HG02623 (cell line): ENCODE measurements at regions not wholly inside any gene's neighbourhood (a gene's known extent, or its start where the extent isn't known, plus 50 kb on each side); places are given as distances from the start of the nearest gene placed in this dataset.
"Not testable (repeated sequence)": the region's sequence is repeated elsewhere in the genome, so short reads cannot be mapped to it uniquely, and the experiment has no call there.

Experiments
- ATAC-seq: cut with Tn5 transposase; IDR thresholded peaks from one replicate; pipeline ENCODE4 v1.9.1; 2021; ENCODE audit warnings: moderate library complexity; ENCODE audit not compliant: unreplicated experiment

GRCh38 chr14:105894978-105895881 lies 368.8 kb downstream of the TMEM121 start:
- no peak for ATAC-seq

- ATAC-seq = not testable (repeated sequence)
Observed at GRCh38 chr14:105896206-105896605, 369.8 kb downstream of the TMEM121 start.

DNA sequence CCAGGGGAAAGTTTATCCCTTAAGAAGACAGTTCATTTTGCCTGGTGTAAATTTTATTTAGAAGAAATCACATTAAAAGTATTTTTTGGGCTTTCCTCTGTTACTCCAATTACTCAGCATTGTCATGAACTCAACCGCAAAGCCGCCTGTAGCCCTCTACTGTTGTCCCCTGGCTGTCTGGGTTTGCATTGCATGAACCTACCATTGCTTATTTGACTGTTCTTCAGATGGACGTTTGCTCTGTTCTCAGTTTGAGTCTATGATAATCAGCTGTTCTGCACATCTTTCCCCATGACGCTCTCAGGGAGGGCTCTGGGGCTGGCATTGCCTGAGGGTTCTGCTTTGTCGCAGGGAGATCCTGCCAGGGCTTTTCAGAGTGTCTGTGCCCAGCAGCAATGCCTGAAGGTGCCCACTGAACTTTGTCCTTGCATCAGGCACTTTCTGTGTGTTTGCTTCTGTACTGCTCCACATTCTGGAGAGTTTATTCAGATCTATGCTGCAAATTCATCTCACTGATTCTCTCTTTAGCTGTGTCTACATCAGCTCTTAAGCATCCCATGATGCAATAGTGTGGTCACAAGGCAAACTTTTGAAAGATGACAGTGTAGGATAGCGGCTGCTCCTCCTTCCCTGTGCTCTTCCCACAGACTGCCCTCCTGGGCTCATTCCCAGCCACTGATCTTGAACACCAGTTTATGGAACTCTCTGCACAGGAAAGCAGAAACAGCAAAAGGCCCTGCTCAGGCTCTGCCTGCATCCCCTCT lies 370.8 kb downstream of the TMEM121 start:
- not testable (repeated sequence) for ATAC-seq

DNA sequence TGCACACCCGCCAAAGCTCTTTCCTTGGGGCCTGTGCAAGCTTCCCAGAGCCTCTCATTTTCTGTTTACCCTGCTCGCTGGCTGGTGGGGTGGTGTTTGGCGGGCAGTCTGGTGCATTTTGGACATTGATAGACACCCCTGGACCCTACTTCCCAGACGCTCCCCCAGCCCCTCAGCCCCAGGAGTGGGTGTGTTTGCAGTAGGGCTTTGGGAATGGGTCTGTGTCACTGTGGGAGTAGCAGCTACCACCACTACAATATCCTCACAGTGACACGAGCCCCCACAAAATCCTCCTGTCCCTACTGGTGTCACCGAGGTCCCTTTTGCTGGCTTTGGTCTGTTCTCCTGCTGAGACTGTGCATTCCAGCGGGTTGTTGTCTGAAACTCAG lies 371.3 kb downstream of the TMEM121 start:
- no peak for ATAC-seq

GRCh38 chr14:105898482-105899010 lies 372.2 kb downstream of the TMEM121 start:
- no peak for ATAC-seq

DNA sequence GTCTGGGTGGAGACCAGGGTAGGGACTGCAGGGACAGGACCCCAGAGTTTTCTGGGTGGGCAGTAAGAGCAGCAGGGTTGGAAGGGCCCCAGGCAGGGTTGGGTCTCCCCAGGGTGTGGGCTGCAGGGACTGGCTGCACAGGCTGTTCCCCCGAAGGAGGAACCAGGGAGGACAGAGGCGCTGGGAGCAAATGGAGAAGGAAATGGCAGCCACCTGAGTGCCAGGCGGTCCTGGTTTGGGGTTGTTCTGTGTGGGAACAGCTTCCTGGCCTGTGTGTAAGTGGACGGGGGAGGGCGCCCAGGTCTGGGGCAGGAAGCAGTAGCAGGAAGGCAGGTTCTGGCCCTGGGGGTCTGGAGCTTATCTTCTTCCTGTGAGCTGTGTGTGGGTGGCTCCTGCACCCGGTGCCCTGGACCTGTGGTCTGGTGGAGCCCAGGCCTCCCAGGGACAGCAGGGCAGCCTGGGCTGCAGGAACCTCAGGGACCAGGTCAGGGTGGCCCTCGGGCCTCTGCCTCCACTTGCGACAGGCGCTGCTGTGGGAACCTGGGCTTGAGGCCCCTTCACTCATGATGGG lies 372.8 kb downstream of the TMEM121 start:
- no peak for ATAC-seq

- ATAC-seq = no peak
Observed at GRCh38 chr14:105899657-105900397, 373.4 kb downstream of the TMEM121 start.

DNA sequence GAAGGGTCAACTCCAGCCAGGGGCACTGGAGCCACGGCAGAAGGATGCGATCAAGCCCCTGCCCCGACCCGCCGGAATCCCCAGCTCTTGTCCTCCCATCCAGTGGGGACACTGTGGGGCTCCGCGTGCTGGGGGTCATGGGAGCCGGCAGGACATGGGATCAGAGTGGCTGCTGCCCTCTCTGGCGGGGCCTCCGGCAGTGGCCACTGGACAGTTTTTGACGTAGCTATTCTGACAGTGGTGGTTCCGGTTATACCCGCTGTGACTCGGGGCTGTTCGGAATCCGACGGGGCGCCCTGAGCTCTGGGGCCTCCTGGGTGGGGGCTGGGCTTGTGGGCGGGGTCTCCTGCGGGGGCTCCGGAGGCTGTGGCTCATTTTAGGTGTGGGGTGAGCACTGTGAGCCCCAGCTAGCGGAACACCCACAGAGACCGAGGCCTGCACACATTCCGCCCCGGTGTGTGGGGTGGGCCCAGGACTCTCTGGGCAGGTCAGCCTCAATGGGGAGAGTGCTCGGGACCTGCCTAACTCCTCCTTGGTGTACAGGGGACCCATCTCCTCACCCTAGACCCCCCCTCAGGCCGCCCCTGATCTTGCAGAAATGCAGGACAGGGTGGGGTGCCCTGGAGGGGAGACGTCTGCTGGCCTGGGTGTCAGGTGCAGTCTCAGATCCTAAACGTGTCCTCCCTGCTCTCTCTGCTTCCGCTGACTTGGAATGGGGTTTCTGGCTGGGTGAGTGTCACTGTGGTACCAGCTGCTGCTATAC lies 374.2 kb downstream of the TMEM121 start:
- no peak for ATAC-seq

DNA sequence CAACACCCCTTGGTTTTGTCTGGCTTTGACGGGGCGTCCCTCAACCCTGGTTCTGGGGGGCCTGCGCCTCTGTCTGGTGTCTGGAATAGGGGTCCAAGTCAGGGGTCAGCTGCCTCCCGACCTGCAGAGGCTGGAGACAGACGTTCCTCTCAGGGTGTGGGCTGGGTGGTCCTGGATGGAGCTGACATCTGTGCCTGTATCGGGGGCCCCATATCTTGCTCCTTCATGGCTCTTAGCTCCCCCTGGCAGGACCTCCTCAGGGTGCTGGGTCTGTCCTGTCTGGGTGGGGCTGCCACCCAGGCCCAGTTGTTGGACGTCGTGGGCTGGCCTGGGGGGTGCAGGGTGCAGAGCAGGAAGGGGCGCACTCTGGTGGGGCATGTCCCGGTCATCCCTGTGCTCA lies 374.8 kb downstream of the TMEM121 start:
- no peak for ATAC-seq

- ATAC-seq = no peak
Observed at GRCh38 chr14:105902131-105902898, 375.9 kb downstream of the TMEM121 start.

DNA sequence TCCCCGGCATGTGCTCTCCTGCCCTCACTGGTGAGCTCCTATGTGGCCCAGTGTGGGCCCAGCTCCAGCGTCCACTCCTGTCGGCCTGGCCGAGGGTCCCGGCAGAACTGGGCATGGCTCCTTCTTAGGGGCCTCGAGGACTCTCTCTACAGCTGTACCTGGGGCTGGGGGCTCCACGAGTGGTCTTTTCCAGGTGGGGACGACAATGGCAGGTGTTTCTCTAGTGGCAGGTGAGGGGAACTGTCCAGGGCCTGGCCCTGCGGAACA lies 376.4 kb downstream of the TMEM121 start:
- not testable (repeated sequence) for ATAC-seq

GRCh38 chr14:105903971-105904370 lies 377.6 kb downstream of the TMEM121 start:
- no peak for ATAC-seq

DNA sequence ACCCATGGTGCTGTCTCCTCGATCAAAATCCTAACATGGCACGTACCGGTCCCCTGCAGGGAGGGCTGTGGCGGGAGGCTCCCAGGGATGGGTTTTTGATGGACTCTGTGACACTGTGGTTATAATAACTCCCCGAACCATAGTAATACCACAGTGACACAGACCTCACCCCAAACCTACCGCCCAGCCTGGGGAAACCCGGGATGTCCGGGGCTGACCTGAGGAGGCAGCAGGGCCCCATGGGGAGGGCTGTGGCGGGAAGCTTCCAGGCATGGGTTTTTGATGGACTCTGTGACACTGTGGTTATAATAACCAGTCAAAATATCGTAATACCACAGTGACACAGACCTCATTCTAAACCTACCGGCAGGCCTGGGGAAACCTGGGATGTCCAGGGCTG lies 378.0 kb downstream of the TMEM121 start:
- no peak for ATAC-seq

- no peak for ATAC-seq
Observed at GRCh38 chr14:105905456-105905855, 379.1 kb downstream of the TMEM121 start.

- no peak for ATAC-seq
Observed at GRCh38 chr14:105907276-105907675, 380.9 kb downstream of the TMEM121 start.

GRCh38 chr14:105908006-105908405 lies 381.6 kb downstream of the TMEM121 start:
- ATAC-seq = no peak

- ATAC-seq = no peak
Observed at GRCh38 chr14:105908481-105908911, 382.1 kb downstream of the TMEM121 start.

DNA sequence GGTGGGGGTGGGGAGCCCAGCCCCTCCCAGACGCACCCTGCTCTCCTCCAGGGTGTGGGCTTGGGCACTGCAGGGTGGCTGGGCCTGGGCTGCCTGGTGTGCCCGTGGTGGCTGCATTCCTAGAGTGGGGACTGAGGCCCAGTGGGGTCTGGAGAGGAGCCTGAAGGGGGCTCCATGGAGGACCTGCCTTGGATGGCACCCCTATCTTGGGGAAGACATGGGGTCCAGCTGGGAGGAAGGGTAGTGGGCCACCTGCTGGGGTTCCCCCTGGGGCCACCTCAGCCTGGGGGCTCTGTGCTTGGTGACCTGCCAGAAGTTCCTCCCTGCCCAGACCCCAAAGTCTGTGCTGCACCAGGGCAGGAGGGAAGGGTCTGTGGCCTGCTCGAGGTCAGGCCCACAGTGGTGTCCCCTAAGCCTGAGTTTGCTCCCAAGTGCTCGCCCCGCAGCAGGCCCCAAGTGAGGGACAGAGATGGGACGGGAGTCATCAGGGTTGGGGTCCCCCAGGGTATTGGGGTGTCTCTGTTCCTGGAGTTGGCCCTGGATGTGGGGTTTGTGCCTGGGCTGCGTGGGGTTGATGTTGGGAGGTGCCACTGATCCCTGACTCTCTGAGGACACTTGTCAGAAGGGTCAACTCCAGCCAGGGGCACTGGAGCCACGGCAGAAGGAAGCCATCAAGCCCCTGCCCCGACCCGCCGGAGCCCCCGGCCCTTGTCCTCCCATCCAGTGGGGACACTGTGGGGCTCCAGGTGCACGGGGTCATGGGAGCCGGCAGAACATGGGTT lies 382.9 kb downstream of the TMEM121 start:
- no peak for ATAC-seq

- not testable (repeated sequence) for ATAC-seq
Observed at GRCh38 chr14:105909828-105910120, 383.4 kb downstream of the TMEM121 start.
